Endodermal cell (in vitro differentiated cells): ENCODE measurements at regions not wholly inside any gene's neighbourhood (a gene's known extent, or its start where the extent isn't known, plus 50 kb on each side); places are given as distances from the start of the nearest gene placed in this dataset.

Experiments
- DNase-seq: peaks from one replicate; pipeline ENCODE4 v3.0.0-alpha.2; 2017
- H3K27ac ChIP-seq: 2 replicates; pipeline ENCODE4 v1.5.1; 2013; ENCODE audit warnings: mild to moderate bottlenecking, low read depth, low read length, moderate library complexity
- H3K27me3 ChIP-seq: 2 replicates; pipeline ENCODE4 v1.6.1; 2013; ENCODE audit warnings: mild to moderate bottlenecking, low read length, moderate library complexity; ENCODE audit not compliant: insufficient read depth, control insufficient read depth, poor library complexity, severe bottlenecking
- H3K36me3 ChIP-seq: 2 replicates; pipeline ENCODE4 v1.7.0; 2013; ENCODE audit warnings: mild to moderate bottlenecking, low read length, moderate library complexity; ENCODE audit not compliant: control insufficient read depth, insufficient read depth
- H3K4me1 ChIP-seq: one replicate; pipeline ENCODE4 v1.7.0; 2013; ENCODE audit warnings: low read length; ENCODE audit not compliant: control insufficient read depth, insufficient read depth
- H3K4me3 ChIP-seq: 2 replicates; pipeline ENCODE4 v1.5.1; 2013; ENCODE audit warnings: mild to moderate bottlenecking, low read length, moderate library complexity
- H3K9ac ChIP-seq: 2 replicates; pipeline ENCODE4 v1.6.1; 2013; ENCODE audit warnings: mild to moderate bottlenecking, low read length, moderate library complexity; ENCODE audit not compliant: poor library complexity, severe bottlenecking; ENCODE audit errors: extremely low read depth
- H3K9me3 ChIP-seq: 2 replicates; pipeline ENCODE4 v1.6.1; 2013; ENCODE audit warnings: mild to moderate bottlenecking, low read length, moderate library complexity; ENCODE audit not compliant: control insufficient read depth
- H3K27ac Mint-ChIP-seq: 2 replicates; pipeline ENCODE4 v1.8.0; 2020; ENCODE audit warnings: mixed read lengths
- H3K27me3 Mint-ChIP-seq: 2 replicates; pipeline ENCODE4 v1.8.0; 2021; ENCODE audit warnings: mild to moderate bottlenecking, mixed read lengths; ENCODE audit not compliant: insufficient read depth
- H3K36me3 Mint-ChIP-seq: 2 replicates; pipeline ENCODE4 v1.8.0; 2020; ENCODE audit warnings: low read depth, mixed read lengths
- H3K4me1 Mint-ChIP-seq: 2 replicates; pipeline ENCODE4 v1.8.0; 2020; ENCODE audit warnings: mixed read lengths
- H3K4me3 Mint-ChIP-seq: 2 replicates; pipeline ENCODE4 v1.8.0; 2020; ENCODE audit warnings: mild to moderate bottlenecking, moderate library complexity, mixed read lengths
- H3K9me3 Mint-ChIP-seq: 2 replicates; pipeline ENCODE4 v1.8.0; 2020; ENCODE audit warnings: mild to moderate bottlenecking, mixed read lengths
- CTCF ChIP-seq: fragments of 200-600 bp; sonication (generic); conservative IDR thresholded peaks from 2 replicates; pipeline ENCODE4 v1.5.0; 2021; ENCODE audit warnings: antibody characterized with exemption, mild to moderate bottlenecking
- whole genome bisulfite sequencing, 2 experiments: methylation state at CpG; one replicate each; pipeline versions ENCODE4 v1.1.5 to v1.1.7; 2013; ENCODE audit warnings: missing lambda C conversion rate in 2 of 2, mixed read lengths in 1 of 2; ENCODE audit not compliant: insufficient coverage in 1 of 2, insufficient read length in 1 of 2; 5-methylcytosine and 5-hydroxymethylcytosine counted together

- H3K27ac ChIP-seq: peak overlapping the region; percentile 25
- H3K36me3 Mint-ChIP-seq: no peaks in the 10 kb centered on the region
- no peak for DNase-seq
- 74 to 85% methylated on average over 5 to 7 of the region's 8 CpGs for WGBS, 2 experiments
- H3K4me3 ChIP-seq: no peak overlapping the region
- H3K4me1 Mint-ChIP-seq: no peaks in the 10 kb centered on the region
- peaks cover 20% of the 10 kb centered on the region for H3K27me3 Mint-ChIP-seq
- H3K9me3 Mint-ChIP-seq: no peaks in the 10 kb centered on the region
- H3K4me3 Mint-ChIP-seq: no peak overlapping the region
- H3K9ac ChIP-seq: no peak overlapping the region
- no peak for TF ChIP-seq CTCF
- H3K4me1 ChIP-seq: no peaks in the 10 kb centered on the region
- H3K36me3 ChIP-seq: no peaks in the 10 kb centered on the region
- H3K27ac Mint-ChIP-seq: no peak overlapping the region
- H3K9me3 ChIP-seq: no peaks in the 10 kb centered on the region
- H3K27me3 ChIP-seq: peaks cover 23% of the 10 kb centered on the region
Measured at GRCh38 chr18:10062302-10063300, 148.8 kb downstream of the VAPA start.

- Histone ChIP-seq H3K27ac (no peak overlapping the region), H3K9ac (no peak overlapping the region), H3K36me3 (no peaks in the 10 kb centered on the region), H3K4me3 (no peak overlapping the region), H3K27me3 (peaks cover 14% of the 10 kb centered on the region), H3K9me3 (no peaks in the 10 kb centered on the region), H3K4me1 (no peaks in the 10 kb centered on the region)
- DNase-seq: no peak
- Mint-ChIP-seq H3K9me3 (no peaks in the 10 kb centered on the region), H3K4me1 (no peaks in the 10 kb centered on the region), H3K36me3 (no peaks in the 10 kb centered on the region), H3K27me3 (peaks cover 12% of the 10 kb centered on the region), H3K27ac (no peak overlapping the region), H3K4me3 (no peak overlapping the region)
- TF ChIP-seq CTCF: no peak
- WGBS, 2 experiments: 91 to 92% methylated on average over 5 to 8 of the region's 8 CpGs
Measured at GRCh38 chr18:10063489-10063888, 149.7 kb downstream of the VAPA start.

- Mint-ChIP-seq H3K4me1 (no peaks in the 10 kb centered on the region), H3K27ac (no peak overlapping the region), H3K9me3 (no peaks in the 10 kb centered on the region), H3K27me3 (peaks cover 7% of the 10 kb centered on the region), H3K4me3 (no peak overlapping the region), H3K36me3 (no peaks in the 10 kb centered on the region)
- H3K27ac ChIP-seq: no peak overlapping the region
- no peak overlapping the region for H3K9ac ChIP-seq
- no peak overlapping the region for H3K4me3 ChIP-seq
- no peaks in the 10 kb centered on the region for H3K4me1 ChIP-seq
- no peak for DNase-seq
- H3K36me3 ChIP-seq: no peaks in the 10 kb centered on the region
- WGBS, 2 experiments: 98% methylated on average over 3 of the region's 3 CpGs
- peaks cover 7% of the 10 kb centered on the region for H3K27me3 ChIP-seq
- no peak for TF ChIP-seq CTCF
- no peaks in the 10 kb centered on the region for H3K9me3 ChIP-seq
Measured at GRCh38 chr18:10064267-10064666, 150.5 kb downstream of the VAPA start.
